ENCODE measurements at regions not wholly inside any gene's neighbourhood (a gene's known extent, or its start where the extent isn't known, plus 50 kb on each side); places are given as distances from the start of the nearest gene placed in this dataset.

- intact Hi-C loops (cut with DNase I; ENCODE audit: low total_unique reads) (no loop called here), in situ Hi-C loops (cut with MboI; ENCODE audit: low pct_ligation_motif_present in 1 of 4, low pct_unique_long_range_greater_than_20kb in 1 of 4, low sequenced_read_pairs in 3 of 4) (no loop called here)
- peaks cover 0 to 9% (median 4%) of the 10 kb centered on the region in 4 donors for H3K4me1 ChIP-seq
- no peak overlapping the region for H3K4me3 ChIP-seq
- no peak overlapping the region for H3K27ac ChIP-seq
- TF ChIP-seq POLR2A (IDR thresholded peaks at IDR 0.05) (no peak), EP300 (IDR thresholded peaks at IDR 0.05; ENCODE audit: low read depth) (no peak), POLR2AphosphoS5 (IDR thresholded peaks at IDR 0.05) (no peak)
- TF ChIP-seq, protein P1, sequence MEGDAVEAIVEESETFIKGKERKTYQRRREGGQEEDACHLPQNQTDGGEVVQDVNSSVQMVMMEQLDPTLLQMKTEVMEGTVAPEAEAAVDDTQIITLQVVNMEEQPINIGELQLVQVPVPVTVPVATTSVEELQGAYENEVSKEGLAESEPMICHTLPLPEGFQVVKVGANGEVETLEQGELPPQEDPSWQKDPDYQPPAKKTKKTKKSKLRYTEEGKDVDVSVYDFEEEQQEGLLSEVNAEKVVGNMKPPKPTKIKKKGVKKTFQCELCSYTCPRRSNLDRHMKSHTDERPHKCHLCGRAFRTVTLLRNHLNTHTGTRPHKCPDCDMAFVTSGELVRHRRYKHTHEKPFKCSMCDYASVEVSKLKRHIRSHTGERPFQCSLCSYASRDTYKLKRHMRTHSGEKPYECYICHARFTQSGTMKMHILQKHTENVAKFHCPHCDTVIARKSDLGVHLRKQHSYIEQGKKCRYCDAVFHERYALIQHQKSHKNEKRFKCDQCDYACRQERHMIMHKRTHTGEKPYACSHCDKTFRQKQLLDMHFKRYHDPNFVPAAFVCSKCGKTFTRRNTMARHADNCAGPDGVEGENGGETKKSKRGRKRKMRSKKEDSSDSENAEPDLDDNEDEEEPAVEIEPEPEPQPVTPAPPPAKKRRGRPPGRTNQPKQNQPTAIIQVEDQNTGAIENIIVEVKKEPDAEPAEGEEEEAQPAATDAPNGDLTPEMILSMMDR (IDR thresholded peaks at IDR 0.05), result no peak
- DNase-seq, result no peak
- no peaks in the 10 kb centered on the region for H3K9me3 ChIP-seq
- H3K27me3 ChIP-seq, result no peaks in the 10 kb centered on the region
- 13% methylated on average over 1 of the region's 1 CpG; no CpG with 5 or more reads in 1 of the 2 donors for WGBS, 2 donors (ENCODE audit: low coverage in 1 of 2)
- no peaks in the 10 kb centered on the region for H3K36me3 ChIP-seq
These were observed 239.1 kb downstream of the ASXL3 start for GRCh38 chr18:33817096-33817495.

- Histone ChIP-seq H3K9me3 (no peaks in the 10 kb centered on the region), H3K27me3 (no peaks in the 10 kb centered on the region), H3K4me1 (peaks cover 0 to 10% (median 3%) of the 10 kb centered on the region in 4 donors), H3K4me3 (no peak overlapping the region), H3K27ac (no peak overlapping the region), H3K36me3 (no peaks in the 10 kb centered on the region)
- no peak for DNase-seq
- TF ChIP-seq POLR2A (IDR thresholded peaks at IDR 0.05) (no peak), EP300 (IDR thresholded peaks at IDR 0.05; ENCODE audit: low read depth) (no peak), POLR2AphosphoS5 (IDR thresholded peaks at IDR 0.05) (no peak)
- TF ChIP-seq, protein P1 (IDR thresholded peaks at IDR 0.05), result no peak
- in situ Hi-C loops (cut with MboI; ENCODE audit: low pct_ligation_motif_present in 1 of 4, low pct_unique_long_range_greater_than_20kb in 1 of 4, low sequenced_read_pairs in 3 of 4), result no loop called here
- intact Hi-C loops (cut with DNase I; ENCODE audit: low total_unique reads), result no loop called here
These were observed 236.5 kb downstream of the ASXL3 start for GRCh38 chr18:33814546-33814945.

GRCh38 chr18:33812186-33812585 is 234.2 kb downstream of the ASXL3 start:
- Histone ChIP-seq H3K4me3 (no peak overlapping the region), H3K4me1 (peaks cover 0 to 10% (median 3%) of the 10 kb centered on the region in 4 donors), H3K9me3 (no peaks in the 10 kb centered on the region), H3K27me3 (no peaks in the 10 kb centered on the region), H3K36me3 (no peaks in the 10 kb centered on the region), H3K27ac (peak overlapping the region; percentile 3 to 56 (median 38))
- WGBS, 2 donors (ENCODE audit: low coverage in 1 of 2), result 44 to 72% methylated on average over 2 of the region's 2 CpGs
- intact Hi-C loops (cut with DNase I; ENCODE audit: low total_unique reads) (no loop called here), in situ Hi-C loops (cut with MboI; ENCODE audit: low pct_ligation_motif_present in 1 of 4, low pct_unique_long_range_greater_than_20kb in 1 of 4, low sequenced_read_pairs in 3 of 4) (no loop called here)
- peak in 1 of 3 donors; percentile 50 for TF ChIP-seq POLR2AphosphoS5 (IDR thresholded peaks at IDR 0.05)
- TF ChIP-seq EP300 (IDR thresholded peaks at IDR 0.05; ENCODE audit: low read depth), result no peak
- peak; percentile 66 for DNase-seq

DNA sequence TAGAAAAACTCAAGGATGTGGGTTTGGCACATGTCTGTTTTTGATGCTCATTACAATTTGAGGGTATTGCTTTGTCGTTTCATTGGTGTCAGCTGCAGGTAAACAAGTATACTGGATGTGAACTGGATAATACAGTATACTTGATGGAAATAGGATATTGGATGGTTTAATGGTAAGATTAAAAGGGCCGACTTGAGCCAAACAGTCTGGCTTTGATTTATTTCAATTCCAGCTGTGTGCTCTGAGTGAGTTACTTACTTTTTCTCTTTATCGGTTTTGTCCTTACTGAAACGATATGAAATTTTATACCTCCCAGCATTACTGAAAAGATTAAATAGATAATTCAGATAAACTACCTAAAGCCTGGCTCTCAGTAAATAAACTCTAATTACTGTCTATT is 227.6 kb downstream of the ASXL3 start:
- 64 to 66% methylated on average over 4 of the region's 4 CpGs for whole genome bisulfite sequencing, 2 donors (ENCODE audit: low coverage in 1 of 2)
- H3K27me3 ChIP-seq, result no peaks in the 10 kb centered on the region
- DNase-seq, result no peak
- no peaks in the 10 kb centered on the region for H3K36me3 ChIP-seq
- in situ Hi-C loops (cut with MboI; ENCODE audit: low pct_ligation_motif_present in 1 of 4, low pct_unique_long_range_greater_than_20kb in 1 of 4, low sequenced_read_pairs in 3 of 4) (no loop called here), intact Hi-C loops (cut with DNase I; ENCODE audit: low total_unique reads) (no loop called here)
- no peak for TF ChIP-seq POLR2A (IDR thresholded peaks at IDR 0.05)
- no peak for TF ChIP-seq EP300 (IDR thresholded peaks at IDR 0.05; ENCODE audit: low read depth)
- TF ChIP-seq, protein P1 (IDR thresholded peaks at IDR 0.05), result no peak
- no peak for TF ChIP-seq POLR2AphosphoS5 (IDR thresholded peaks at IDR 0.05)
- peaks cover 0 to 13% (median 5%) of the 10 kb centered on the region in 4 donors for H3K4me1 ChIP-seq
- no peak overlapping the region for H3K27ac ChIP-seq
- no peaks in the 10 kb centered on the region for H3K9me3 ChIP-seq
- H3K4me3 ChIP-seq, result no peak overlapping the region

DNA sequence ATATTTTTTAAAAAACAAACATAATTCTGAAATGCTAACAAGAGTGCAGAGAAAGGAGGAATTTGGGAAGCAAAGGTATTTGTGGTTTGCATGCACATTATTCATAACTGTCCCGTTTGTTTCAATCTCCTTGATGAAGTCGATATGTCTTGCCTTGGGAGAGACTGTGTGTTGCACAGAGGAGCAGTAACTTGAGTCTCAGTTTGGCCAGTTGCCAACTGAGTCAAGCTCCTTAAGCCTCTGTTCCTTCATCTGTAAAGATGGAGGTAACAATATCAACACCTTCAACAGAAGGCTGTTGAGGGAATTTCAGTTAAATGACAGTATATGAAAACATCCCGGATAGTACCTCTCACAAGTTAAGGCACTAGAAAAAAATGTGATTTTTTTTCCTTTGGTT is 226.2 kb downstream of the ASXL3 start:
- TF ChIP-seq, protein P1 (IDR thresholded peaks at IDR 0.05), result no peak
- no peak for TF ChIP-seq EP300 (IDR thresholded peaks at IDR 0.05; ENCODE audit: low read depth)
- H3K27ac ChIP-seq, result peak overlapping the region in 1 of 4 donors; percentile 35

More for the DNA sequence above, 226.2 kb downstream of the ASXL3 start:
- Histone ChIP-seq H3K27me3 (no peaks in the 10 kb centered on the region), H3K4me1 (peaks cover 0 to 13% (median 5%) of the 10 kb centered on the region in 4 donors), H3K4me3 (no peak overlapping the region), H3K36me3 (no peaks in the 10 kb centered on the region), H3K9me3 (no peaks in the 10 kb centered on the region)
- DNase-seq, result no peak
- in situ Hi-C loops (cut with MboI; ENCODE audit: low pct_ligation_motif_present in 1 of 4, low pct_unique_long_range_greater_than_20kb in 1 of 4, low sequenced_read_pairs in 3 of 4) (no loop called here), intact Hi-C loops (cut with DNase I; ENCODE audit: low total_unique reads) (no loop called here)
- 42 to 74% methylated on average over 3 of the region's 3 CpGs for WGBS, 2 donors (ENCODE audit: low coverage in 1 of 2)
